Lung (tissue), 11 donors: ENCODE measurements at regions not wholly inside any gene's neighbourhood (a gene's known extent, or its start where the extent isn't known, plus 50 kb on each side); places are given as distances from the start of the nearest gene placed in this dataset.

Source experiments
- ATAC-seq: fragments of 200-7000 bp; cut with Tn5 transposase; one replicate; pipeline ENCODE4 v1.9.1; 2020; ENCODE audit warnings: moderate number of reproducible peaks; ENCODE audit not compliant: insufficient read depth, low FRiP score
- DNase-seq, 3 donors: peaks; one replicate each; pipeline ENCODE4 v3.0.0-alpha.2; 2013 to 2017
- H3K27ac ChIP-seq, 2 donors: one replicate each; pipeline ENCODE4 v1.5.1; 2013; ENCODE audit warnings: mild to moderate bottlenecking in 2 of 2, moderate library complexity in 2 of 2, control low read depth in 1 of 2, inconsistent platforms in 1 of 2, low read depth in 1 of 2, low read length in 1 of 2
- H3K27me3 ChIP-seq, 3 donors: one replicate each; pipeline ENCODE4 v1.5.1; 2013; ENCODE audit warnings: low read length in 2 of 3; ENCODE audit not compliant: control insufficient read depth in 3 of 3, insufficient read depth in 3 of 3
- H3K36me3 ChIP-seq, 4 donors: one replicate each; pipeline ENCODE4 v1.5.1; 2013; ENCODE audit warnings: low read length in 4 of 4, mild to moderate bottlenecking in 1 of 4, moderate library complexity in 1 of 4; ENCODE audit not compliant: control insufficient read depth in 4 of 4, insufficient read depth in 4 of 4
- H3K4me1 ChIP-seq, 5 donors: one replicate each; pipeline ENCODE4 v1.5.1; 2013; ENCODE audit warnings: low read length in 5 of 5, mild to moderate bottlenecking in 2 of 5, moderate library complexity in 1 of 5; ENCODE audit not compliant: control insufficient read depth in 5 of 5, insufficient read depth in 5 of 5
- H3K4me3 ChIP-seq: one replicate; pipeline ENCODE4 v1.5.1; 2013; ENCODE audit warnings: mild to moderate bottlenecking, control low read depth, moderate library complexity
- H3K9ac ChIP-seq, 2 donors: one replicate each; pipeline ENCODE4 v1.5.1; 2013; ENCODE audit warnings: low read length in 2 of 2, control low read depth in 1 of 2; ENCODE audit not compliant: insufficient read depth in 1 of 2
- H3K9me3 ChIP-seq, 4 donors: one replicate each; pipeline ENCODE4 v1.5.1; 2013; ENCODE audit warnings: low read length in 3 of 4, mild to moderate bottlenecking in 1 of 4, moderate library complexity in 1 of 4; ENCODE audit not compliant: control insufficient read depth in 4 of 4, insufficient read depth in 3 of 4
- WGBS, 2 donors: extraction: QIAGEN DNeasy Blood & Tissue Kit; methylation state at CpG; one replicate each; pipeline ENCODE4 v1.1.7; 2013; 5-methylcytosine and 5-hydroxymethylcytosine counted together
- TF ChIP-seq, protein P1 (sequence below): IDR thresholded peaks from 2 replicates; pipeline ENCODE4 v1.5.1; 2012; ENCODE audit warnings: mild to moderate bottlenecking; ENCODE audit errors: control extremely low read depth, extremely low read depth
- donor health status: control.
- donor health status: control.
- donor health status: Bipolar disorder and iron deficiency.
- donor health status: healthy.
- donor health status: DM: yes; HTN: yes; CAD: no.

DNA sequence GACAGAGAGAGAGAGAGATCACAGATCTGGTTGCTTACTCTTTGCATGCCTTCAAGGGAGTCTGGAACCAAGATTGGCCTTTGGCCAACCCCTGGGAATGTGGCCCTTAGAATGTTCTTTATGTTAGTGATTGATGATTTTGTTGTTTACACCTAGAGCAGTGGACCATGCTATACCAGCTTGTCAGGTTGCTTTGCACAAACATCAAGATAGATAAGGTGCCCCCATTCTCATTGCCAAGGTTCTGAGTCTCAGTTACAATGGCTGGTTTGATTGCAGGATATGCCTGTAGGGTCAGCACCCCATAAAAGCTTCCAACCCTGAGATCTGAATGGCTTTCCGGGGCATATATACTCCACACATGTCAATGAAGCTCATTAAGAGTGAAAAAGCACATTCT lies 53.5 kb upstream of the SLC2A12 start:
- no peak for DNase-seq
- Histone ChIP-seq H3K9ac (no peak overlapping the region), H3K27ac (no peak overlapping the region), H3K36me3 (no peaks in the 10 kb centered on the region), H3K9me3 (no peaks in the 10 kb centered on the region), H3K4me3 (no peak overlapping the region), H3K4me1 (no peaks in the 10 kb centered on the region), H3K27me3 (no peaks in the 10 kb centered on the region)
- TF ChIP-seq, protein P1, sequence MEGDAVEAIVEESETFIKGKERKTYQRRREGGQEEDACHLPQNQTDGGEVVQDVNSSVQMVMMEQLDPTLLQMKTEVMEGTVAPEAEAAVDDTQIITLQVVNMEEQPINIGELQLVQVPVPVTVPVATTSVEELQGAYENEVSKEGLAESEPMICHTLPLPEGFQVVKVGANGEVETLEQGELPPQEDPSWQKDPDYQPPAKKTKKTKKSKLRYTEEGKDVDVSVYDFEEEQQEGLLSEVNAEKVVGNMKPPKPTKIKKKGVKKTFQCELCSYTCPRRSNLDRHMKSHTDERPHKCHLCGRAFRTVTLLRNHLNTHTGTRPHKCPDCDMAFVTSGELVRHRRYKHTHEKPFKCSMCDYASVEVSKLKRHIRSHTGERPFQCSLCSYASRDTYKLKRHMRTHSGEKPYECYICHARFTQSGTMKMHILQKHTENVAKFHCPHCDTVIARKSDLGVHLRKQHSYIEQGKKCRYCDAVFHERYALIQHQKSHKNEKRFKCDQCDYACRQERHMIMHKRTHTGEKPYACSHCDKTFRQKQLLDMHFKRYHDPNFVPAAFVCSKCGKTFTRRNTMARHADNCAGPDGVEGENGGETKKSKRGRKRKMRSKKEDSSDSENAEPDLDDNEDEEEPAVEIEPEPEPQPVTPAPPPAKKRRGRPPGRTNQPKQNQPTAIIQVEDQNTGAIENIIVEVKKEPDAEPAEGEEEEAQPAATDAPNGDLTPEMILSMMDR, result no peak
- 68 to 92% methylated on average over 1 of the region's 1 CpG for WGBS, 2 donors
- no peak for ATAC-seq

DNA sequence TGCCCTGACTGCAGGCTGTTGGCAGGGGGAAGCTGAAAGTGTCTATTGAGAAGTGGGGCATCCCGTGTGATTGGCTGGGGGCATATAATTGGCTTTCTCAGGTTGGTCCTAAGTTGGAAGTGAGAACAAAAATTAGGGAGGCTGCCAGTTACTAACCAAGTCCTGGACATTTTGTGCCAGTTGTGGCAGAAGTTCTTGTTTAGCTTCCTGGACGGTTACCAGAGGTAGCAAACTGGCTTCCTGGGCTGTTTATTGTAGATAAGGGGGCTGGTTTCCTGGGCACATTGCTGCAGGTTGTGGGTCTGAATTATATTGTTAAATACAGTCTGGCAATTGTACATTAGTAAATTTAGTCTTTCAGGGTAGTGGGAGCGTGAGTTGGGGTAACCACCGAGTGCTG lies 50.6 kb upstream of the SLC2A12 start:
- WGBS, 2 donors, result 70 to 79% methylated on average over 4 of the region's 4 CpGs
- Histone ChIP-seq H3K36me3 (no peaks in the 10 kb centered on the region), H3K9ac (no peak overlapping the region), H3K27ac (no peak overlapping the region), H3K4me3 (no peak overlapping the region), H3K9me3 (no peaks in the 10 kb centered on the region), H3K27me3 (no peaks in the 10 kb centered on the region), H3K4me1 (peaks cover 0 to 3% (median 0%) of the 10 kb centered on the region in 5 donors)
- ATAC-seq (no peak), DNase-seq (no peak)
- TF ChIP-seq, protein P1, result no peak
